RWPE1 (cell line): ENCODE measurements at regions not wholly inside any gene's neighbourhood (a gene's known extent, or its start where the extent isn't known, plus 50 kb on each side); places are given as distances from the start of the nearest gene placed in this dataset.
"Not testable (repeated sequence)": the region's sequence is repeated elsewhere in the genome, so short reads cannot be mapped to it uniquely, and the experiment has no call there.

ENCODE experiments used
- CTCF ChIA-PET: fragments of 350-600 bp; sonication (Branson Sonifier 250); formaldehyde crosslinking; extraction: SDS; loops from one replicate; lab custom pipeline; 2021; lab: Yijun Ruan, JAX
- POLR2A ChIA-PET: fragments of 400-600 bp; formaldehyde crosslinking; extraction: SDS; loops from one replicate; lab custom pipeline; 2020; ENCODE audit warnings: antibody characterized with exemption; ENCODE audit not compliant: low non-redundant PET; lab: Yijun Ruan, JAX
- DNase-seq: peaks from one replicate; pipeline ENCODE4 v3.0.0; 2012; ENCODE audit warnings: low spot score
- H3K27ac ChIP-seq: fragments of 450-650 bp; 2 replicates; pipeline ENCODE4 v1.5.1; 2017
- TF ChIP-seq, protein P1 (sequence below): fragments of 450-650 bp; conservative IDR thresholded peaks from 2 replicates; pipeline ENCODE4 v1.5.1; 2017; ENCODE audit warnings: low read depth, mild to moderate bottlenecking

DNA sequence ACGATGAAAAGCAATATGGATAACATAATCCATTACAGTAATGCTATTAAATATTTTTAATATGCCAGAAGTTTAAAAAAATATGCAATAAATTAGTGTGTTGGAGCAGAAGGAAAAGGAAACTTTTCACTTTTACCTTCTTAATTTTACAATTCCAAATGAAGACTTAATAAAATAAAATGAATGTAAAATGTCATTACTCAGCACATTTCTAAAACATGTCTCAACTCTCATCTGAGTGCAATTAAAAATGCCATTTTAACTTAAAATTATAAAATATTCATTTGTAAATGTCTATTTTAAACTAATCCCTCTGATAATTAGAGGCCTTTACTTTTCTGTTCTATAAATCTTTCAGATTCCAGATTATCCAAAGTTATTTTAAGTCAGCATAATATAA lies 733.4 kb downstream of the DNAH5 start:
- no peak for DNase-seq
- TF ChIP-seq, protein P1, sequence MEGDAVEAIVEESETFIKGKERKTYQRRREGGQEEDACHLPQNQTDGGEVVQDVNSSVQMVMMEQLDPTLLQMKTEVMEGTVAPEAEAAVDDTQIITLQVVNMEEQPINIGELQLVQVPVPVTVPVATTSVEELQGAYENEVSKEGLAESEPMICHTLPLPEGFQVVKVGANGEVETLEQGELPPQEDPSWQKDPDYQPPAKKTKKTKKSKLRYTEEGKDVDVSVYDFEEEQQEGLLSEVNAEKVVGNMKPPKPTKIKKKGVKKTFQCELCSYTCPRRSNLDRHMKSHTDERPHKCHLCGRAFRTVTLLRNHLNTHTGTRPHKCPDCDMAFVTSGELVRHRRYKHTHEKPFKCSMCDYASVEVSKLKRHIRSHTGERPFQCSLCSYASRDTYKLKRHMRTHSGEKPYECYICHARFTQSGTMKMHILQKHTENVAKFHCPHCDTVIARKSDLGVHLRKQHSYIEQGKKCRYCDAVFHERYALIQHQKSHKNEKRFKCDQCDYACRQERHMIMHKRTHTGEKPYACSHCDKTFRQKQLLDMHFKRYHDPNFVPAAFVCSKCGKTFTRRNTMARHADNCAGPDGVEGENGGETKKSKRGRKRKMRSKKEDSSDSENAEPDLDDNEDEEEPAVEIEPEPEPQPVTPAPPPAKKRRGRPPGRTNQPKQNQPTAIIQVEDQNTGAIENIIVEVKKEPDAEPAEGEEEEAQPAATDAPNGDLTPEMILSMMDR = no peak
- POLR2A ChIA-PET = no interaction called here
- no peak overlapping the region for H3K27ac ChIP-seq
- CTCF ChIA-PET = no interaction called here

DNA sequence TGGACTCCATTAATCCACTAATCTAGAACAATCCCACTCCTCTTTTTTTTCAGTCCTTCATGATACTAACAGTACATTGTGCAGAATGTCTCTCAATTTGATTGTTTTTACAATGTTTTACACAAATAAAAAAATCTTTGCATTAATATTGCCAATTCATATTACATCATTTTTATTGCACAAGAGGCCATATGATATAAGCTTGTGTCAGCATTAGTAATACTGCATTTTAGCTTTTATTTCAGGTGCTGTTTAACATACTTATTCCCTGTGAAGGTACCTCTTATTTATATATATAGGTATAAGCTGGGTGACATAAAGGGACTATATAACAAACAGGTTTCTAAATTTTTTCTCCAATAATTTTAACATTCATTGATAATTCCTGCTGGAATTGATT lies 737.4 kb downstream of the DNAH5 start:
- CTCF ChIA-PET = interaction anchor here (0.7 kb wide), 1 partner anchor 931 kb away, joined by 5 read pairs; no protein-coding TSS in a partner anchor
- no peak for DNase-seq
- POLR2A ChIA-PET = no interaction called here
- H3K27ac ChIP-seq = no peak overlapping the region
- TF ChIP-seq, protein P1 = no peak

DNA sequence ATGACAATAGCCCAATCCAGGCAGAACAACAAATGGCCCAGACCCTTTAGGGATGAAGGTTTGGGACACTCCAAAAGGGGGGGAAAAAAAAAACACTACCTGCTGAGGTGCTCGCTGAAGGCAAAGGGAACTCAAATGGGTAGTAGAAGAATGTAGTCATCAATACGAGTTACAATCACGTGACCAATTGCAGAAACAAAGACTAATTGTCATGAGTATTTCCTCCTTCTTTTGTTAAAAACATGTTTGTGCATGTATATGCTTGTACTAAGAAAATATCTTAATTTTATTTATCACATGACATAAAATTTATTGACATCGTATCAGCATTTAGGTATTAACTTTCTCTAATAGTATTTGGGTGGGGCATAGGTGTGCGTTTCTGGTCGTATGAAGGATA lies 743.5 kb downstream of the DNAH5 start:
- TF ChIP-seq, protein P1 = no peak
- no peak for DNase-seq
- no peak overlapping the region for H3K27ac ChIP-seq
- ChIA-PET CTCF (no interaction called here), POLR2A (no interaction called here)

DNA sequence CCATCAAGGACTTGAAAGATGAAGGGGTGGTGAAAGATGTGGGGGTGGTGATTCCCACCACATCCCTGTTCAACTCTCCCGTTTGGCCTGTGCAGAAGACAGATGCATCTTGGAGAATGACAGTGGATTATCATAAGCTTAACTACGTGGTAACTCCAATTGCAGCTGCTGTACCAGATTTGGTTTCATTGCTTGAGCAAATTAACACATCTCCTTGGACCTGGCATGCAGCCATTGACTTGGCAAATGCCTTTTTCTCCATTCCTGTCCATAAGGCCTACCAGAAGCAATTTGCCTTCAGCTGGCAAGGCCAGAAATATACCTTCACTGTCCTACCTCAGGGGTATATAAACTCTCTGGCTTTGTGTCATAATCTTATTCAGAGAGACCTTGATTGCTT lies 746.3 kb downstream of the DNAH5 start:
- POLR2A ChIA-PET, H3K27ac ChIP-seq, CTCF ChIA-PET, DNase-seq: not testable (repeated sequence)

DNA sequence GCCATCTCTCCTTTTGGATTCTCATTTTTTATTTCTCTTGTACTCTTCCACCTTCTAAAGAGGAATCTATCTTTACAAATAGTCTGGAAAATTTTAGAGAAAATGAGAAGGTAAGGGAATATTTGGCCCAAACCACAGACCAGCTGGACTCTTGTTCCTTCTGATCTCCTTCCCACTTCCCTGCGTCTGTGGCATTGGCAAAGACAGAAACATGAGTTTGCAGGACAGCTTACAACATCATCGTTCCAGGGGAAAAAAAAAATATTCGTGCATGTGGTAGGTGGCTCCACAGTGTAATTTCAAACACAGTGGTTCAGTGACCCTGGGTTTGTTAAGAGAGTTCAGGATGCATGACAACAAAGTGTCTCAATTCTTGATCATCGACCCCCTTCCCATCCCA lies 755.0 kb downstream of the DNAH5 start:
- DNase-seq = no peak
- H3K27ac ChIP-seq = no peak overlapping the region
- CTCF ChIA-PET = no interaction called here
- TF ChIP-seq, protein P1 = no peak
- POLR2A ChIA-PET = no interaction called here

DNA sequence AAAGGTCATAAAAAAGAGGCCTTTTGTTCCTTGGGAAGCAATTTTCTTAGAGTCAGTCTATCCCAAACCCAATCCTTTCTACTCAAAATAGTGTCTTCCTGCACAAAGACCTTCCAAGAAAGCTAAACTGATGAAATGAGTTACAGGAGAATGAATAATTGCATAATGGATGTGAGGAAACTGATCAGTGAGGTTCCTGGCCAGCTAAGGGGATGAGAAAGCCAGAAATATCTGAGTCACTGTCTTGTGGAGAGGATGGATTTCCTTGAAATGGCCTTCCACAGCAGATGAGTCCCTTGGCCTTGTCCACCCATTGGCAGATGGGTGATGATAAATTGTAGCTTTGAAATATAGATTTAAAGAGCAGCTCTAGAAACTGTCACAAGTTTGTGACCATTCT lies 756.1 kb downstream of the DNAH5 start:
- no peak for DNase-seq
- no peak overlapping the region for H3K27ac ChIP-seq
- TF ChIP-seq, protein P1 = no peak
- ChIA-PET POLR2A (no interaction called here), CTCF (interaction anchor here (0.5 kb wide), 1 partner anchor 100 kb away, joined by 3 read pairs; no protein-coding TSS in a partner anchor)

DNA sequence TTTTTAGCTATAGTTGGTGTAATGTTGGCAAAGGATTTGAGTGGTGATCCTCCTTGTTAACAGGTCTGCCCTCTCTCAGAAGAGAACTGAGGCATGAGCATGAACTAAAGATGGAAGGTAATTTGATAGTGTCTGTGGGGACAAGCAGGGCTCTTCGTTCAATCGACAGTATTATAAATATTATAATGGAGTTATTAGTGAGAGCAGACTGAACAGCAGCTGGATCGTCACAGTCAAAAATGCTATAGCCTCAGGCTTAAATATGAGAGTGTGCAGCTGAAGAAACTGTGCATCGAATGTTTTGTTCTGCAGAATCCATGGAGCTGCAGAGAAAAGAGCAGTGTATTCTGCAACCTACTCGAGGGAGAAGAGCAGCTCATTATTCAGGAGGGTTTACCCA lies 757.3 kb downstream of the DNAH5 start:
- CTCF ChIA-PET = no interaction called here
- no peak overlapping the region for H3K27ac ChIP-seq
- DNase-seq = no peak
- TF ChIP-seq, protein P1 = no peak
- POLR2A ChIA-PET = no interaction called here
